GM18507 (cell line): ENCODE measurements at regions not wholly inside any gene's neighbourhood (a gene's known extent, or its start where the extent isn't known, plus 50 kb on each side); places are given as distances from the start of the nearest gene placed in this dataset.

ENCODE experiments used
- DNase-seq: peaks from one replicate; pipeline ENCODE4 v3.0.0; 2011; ENCODE audit warnings: low read depth; ENCODE audit not compliant: insufficient read length; ENCODE audit errors: extremely low spot score
- FAIRE-seq: peaks from 2 replicates; lab custom pipeline; 2011; peaks lifted over from hg19 to GRCh38; lab: Jason Lieb, UNC

- FAIRE-seq, result no peak
- DNase-seq, result no peak
These were observed 445.5 kb downstream of the MATN1 start for GRCh38 chr1:30277911-30278310.

- FAIRE-seq, result no peak
- no peak for DNase-seq
These were observed 446.0 kb downstream of the MATN1 start for GRCh38 chr1:30277415-30277814.

DNA sequence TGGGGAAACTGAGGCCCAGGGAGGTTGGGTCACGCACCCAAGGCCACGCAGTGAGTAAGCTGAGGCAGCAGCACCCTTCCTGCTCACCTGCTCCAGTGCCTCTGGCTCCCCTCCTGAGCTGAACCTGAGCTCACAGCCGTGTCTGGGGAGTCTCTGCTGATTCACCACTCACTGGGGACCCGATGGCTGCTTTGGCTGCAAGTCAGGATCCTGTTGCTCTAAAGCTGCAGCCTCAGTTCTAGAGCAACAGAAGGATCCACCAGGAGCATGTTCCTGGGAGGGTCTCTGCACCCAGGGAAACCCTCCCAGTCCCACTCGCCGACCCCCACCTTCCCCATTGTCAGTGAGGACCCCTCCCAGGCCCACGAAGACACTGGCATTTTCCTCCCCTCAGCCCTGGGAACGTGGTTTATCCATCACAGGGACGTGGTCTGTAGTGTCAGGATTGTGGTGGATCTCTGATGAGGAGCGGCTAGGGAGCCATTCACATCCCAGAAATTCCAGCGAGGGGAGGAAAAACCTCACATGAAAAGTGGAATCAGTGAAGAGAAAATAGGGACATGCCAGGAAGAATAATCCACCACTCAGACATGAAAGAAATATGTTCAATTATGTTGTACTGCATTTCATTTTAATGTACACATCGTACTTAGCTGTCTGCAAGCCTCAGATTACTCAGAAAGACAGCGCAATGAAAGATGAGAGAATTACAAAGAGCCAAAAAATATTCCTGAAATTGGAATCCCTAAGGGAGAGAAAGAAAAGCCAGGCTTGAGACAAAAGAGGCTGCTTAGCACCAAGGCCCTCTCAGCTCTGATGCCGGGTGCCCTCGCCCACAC lies 447.2 kb downstream of the MATN1 start:
- no peak for FAIRE-seq
- DNase-seq, result no peak

GRCh38 chr1:30274976-30275621 lies 448.3 kb downstream of the MATN1 start:
- DNase-seq (no peak), FAIRE-seq (no peak)

DNA sequence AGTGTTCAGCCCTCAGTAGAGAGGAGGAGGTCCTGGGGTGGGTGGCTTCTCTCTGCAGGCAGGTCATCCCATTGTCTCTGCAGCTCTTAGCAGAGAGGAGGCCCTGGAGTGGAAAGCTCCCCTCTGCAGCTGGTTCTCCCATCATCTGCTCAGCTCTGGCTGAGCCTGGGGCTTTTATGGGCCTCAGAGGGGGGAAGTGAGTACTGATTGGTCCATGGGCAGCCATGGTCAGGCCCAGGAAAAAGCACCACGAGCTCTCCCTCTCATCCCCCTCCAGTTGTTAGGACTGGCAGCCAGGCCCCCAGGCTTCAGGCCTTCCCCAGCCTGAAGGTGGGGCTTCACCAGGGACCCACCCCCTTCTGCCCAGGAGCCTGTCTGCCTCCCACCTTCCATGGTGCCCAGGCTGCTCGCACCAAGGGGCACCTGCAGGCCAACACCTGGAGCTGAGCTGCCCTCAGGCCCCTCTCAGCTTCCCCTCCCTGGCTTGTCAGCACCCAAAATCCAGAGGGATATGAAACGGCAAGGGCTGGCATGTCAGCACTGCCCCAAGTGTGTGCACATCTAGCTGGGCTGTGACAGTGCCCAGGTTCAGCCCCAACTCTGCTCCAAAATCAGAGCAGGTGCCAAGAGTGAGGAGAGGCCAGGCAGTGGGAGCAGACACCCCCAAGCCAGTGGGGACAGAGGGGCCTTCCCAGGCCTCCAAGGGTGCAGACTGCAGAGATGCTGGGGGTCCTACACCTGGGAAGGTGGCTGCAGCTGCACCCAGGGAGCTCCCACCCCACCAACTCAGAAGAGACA lies 449.0 kb downstream of the MATN1 start:
- no peak for FAIRE-seq
- no peak for DNase-seq

DNA sequence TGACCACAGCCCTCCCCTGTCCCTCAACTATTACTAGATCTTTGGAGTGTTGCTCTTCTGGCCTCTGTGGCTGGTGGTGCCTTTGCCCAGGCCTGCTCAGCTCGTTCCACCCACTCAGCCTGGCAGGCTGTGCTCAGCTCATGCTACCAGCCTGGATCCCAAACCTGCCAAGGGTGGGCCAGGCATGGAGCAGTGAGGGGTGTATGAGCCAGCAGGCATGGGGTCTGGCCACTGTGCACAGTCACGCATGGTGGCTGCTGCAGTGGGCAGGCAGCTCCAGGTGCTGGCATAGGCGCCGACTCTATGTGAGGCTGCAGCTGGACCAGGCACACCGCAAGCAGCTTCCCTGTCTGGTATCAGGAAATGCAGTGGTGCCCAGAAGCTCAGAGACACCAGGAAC lies 449.9 kb downstream of the MATN1 start:
- FAIRE-seq, result no peak
- DNase-seq, result no peak

DNA sequence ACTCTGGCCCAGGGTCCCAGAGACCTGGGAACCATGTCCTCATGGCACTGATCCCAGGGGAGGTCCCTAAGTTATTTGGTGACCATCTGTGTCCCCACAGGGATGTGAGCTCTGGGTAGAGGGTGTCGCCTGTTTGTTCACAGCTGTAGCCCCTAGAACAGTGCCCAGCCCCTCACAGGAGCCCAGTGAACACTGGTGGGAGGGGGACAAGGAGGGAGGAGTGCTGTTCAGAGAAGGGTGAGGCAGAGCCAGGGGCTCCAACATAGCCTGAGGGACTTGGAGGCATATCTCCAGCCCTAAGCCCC lies 450.4 kb downstream of the MATN1 start:
- DNase-seq (no peak), FAIRE-seq (no peak)

- DNase-seq, result no peak
- FAIRE-seq, result no peak
These were observed 450.9 kb downstream of the MATN1 start for GRCh38 chr1:30272277-30273020.

- FAIRE-seq (no peak), DNase-seq (no peak)
These were observed 451.7 kb downstream of the MATN1 start for GRCh38 chr1:30271401-30272276.

DNA sequence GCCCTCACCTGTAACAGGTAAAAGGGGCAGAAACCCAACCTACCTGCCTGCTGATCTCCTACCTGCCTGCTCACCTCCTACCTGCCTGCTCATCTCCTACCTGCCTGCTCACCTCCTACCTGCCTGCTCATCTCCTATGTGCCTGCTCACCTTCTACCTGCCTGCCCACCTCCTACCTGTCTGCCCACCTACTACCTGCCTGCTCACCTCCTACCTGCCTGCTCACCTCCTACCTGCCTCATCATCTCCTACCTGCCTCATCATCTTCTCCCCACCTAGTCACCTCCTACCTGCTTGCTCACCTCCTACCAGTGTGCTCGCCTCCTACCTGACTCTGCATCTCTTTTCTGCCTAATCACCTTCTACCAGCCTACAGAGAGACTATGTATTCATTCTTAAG lies 452.9 kb downstream of the MATN1 start:
- DNase-seq, result no peak
- FAIRE-seq, result no peak

GRCh38 chr1:30268923-30269666 lies 454.3 kb downstream of the MATN1 start:
- FAIRE-seq, result no peak

DNA sequence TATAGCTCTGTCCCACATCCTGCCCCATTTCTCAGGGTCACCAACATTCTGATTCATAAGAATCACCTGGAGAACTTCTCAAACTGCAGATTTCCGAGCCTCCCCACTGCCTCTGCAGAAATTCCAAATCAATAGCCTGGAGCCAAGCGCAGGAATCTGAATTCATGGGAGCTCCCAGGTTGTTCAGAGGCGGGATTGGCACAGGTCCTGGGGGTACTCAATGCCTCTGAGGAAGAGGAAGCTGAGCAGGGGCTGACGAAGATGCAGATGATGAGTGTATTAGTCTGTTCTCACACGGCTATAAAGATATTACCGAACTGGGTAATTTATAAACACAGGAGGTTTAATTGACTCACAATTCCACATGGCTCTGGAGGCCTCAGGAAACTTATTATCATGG lies 455.5 kb downstream of the MATN1 start:
- no peak for FAIRE-seq
- no peak for DNase-seq

More at GRCh38 chr1:30268923-30269666, 454.3 kb downstream of the MATN1 start:
- no peak for DNase-seq

GRCh38 chr1:30267046-30267445 lies 456.3 kb downstream of the MATN1 start:
- no peak for FAIRE-seq

DNA sequence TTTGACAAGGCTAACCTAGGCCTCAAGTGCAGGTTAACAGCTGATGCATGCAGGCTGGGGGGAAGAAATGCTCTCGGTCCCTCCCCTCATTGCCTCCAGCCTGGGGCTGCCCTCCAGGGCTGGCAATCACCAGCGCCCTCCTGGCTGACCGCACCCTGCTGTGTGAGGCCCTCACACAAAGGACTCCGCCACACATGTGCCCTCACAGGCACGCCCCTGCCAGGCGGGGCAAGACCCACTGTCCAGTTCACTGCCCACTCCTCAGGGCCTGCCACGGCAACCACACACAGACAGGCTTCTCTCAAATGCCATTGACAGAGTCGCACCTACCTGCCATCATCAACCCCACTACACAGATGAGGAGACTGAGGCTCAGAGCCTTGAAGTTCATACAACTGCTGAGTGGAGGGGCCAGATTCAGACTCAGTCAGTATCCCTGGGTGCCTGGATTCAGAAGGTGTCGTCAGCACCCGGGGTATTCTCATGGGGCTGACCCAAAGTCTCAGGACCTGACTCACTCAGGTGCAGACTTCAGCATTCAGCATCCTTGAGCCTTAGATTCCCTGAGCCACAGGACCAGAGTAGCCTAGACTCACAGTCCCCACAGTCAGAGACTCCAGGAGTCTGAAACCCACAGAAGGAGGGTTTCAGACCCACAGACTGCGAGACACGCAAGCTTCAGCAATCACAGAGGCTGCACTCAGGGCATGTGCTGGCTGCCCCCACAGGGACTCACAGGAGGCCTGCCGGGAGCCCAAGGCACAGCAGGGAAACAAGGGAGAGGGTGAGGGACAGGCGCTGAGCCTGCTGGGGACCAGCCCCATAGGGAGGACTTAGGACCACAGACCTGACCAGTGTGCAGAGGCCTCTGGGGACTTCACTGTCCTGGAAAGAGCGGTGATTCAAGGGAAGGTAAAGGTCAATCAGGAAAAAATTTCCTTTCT lies 458.0 kb downstream of the MATN1 start:
- no peak for FAIRE-seq
- DNase-seq, result no peak

More at GRCh38 chr1:30267046-30267445, 456.3 kb downstream of the MATN1 start:
- no peak for DNase-seq

DNA sequence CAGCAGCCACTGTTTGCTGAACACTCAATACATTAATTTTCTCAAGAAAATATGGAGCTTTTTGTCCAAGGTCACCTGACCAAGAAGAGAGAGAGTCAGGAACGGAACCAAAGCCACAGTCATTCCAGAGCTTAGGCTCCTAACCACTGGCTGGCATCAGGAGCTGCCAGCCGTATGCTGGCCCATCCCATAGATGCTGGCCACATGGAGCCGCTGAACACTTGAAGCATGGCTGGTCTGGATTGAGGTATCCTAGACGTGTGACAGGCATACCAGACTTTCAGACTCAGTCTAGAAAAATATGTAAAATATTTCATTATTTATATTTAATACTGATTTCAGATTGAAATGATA lies 458.7 kb downstream of the MATN1 start:
- no peak for FAIRE-seq

GRCh38 chr1:30263888-30264671 lies 459.3 kb downstream of the MATN1 start:
- DNase-seq (no peak), FAIRE-seq (no peak)

More for the DNA sequence above, 458.7 kb downstream of the MATN1 start:
- DNase-seq, result no peak
